AG10803 (cell line): ENCODE measurements at regions not wholly inside any gene's neighbourhood (a gene's known extent, or its start where the extent isn't known, plus 50 kb on each side); places are given as distances from the start of the nearest gene placed in this dataset.
A peak's percentile ranks its signal among the peaks of the same experiment; 100 is the strongest.

Source experiments
- DNase-seq: peaks from one replicate; pipeline ENCODE4 v3.0.0; 2010; ENCODE audit warnings: low read depth
- H3K4me3 ChIP-seq: 2 replicates; pipeline ENCODE4 v1.5.1; 2011; ENCODE audit warnings: mild to moderate bottlenecking, low read length, control low read depth
- CTCF ChIP-seq: conservative IDR thresholded peaks from 2 replicates; pipeline ENCODE4 v1.5.1; 2011; ENCODE audit warnings: mild to moderate bottlenecking, low read length, control low read depth, inconsistent platforms

GRCh38 chr17:77690271-77691161, 268.0 kb upstream of the TNRC6C start:
- no peak overlapping the region for H3K4me3 ChIP-seq
- TF ChIP-seq CTCF: no peak
- no peak for DNase-seq

DNA sequence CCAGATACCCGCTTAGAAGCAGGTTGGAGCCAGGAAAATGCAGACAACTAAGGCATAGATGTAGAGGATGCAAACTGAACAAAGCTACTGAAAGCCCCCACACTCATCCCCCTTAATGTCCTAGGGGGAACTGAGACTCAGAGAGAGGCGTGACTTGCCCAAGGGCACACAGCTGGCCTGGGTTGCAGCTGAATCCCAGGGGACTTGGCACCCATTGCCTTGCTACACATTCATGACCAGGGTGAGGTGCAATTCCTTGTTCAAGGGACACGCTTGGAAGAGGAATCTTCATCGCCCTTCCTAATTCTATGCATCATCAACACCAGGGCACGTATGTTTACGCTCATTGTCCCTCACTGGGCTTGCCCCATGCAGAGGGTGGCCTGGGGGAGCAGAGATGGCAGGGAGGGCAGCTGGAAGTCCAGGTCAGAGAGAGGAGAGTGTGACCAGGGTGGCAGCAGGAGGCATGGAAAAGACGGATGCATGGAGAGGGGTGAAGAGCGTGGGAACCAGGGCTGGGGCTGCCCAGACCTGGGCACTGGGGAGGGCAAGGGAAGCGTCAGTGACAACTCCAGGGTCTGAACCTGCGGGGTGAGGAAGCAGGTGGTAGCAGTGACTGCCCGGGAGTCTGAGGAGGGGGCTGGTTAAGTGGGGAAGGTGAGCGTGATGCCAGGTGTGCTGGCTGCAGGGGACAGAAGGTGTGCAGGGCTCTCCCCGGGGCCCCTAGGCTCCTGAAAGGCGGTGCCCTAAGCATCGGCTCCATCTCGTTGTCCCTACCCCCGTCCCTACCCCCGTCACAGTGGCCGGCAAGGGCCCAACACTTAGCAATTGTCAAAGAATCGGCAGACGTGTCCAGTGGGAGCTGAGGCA, 267.1 kb upstream of the TNRC6C start:
- no peak for TF ChIP-seq CTCF
- DNase-seq: no peak
- H3K4me3 ChIP-seq: no peak overlapping the region

DNA sequence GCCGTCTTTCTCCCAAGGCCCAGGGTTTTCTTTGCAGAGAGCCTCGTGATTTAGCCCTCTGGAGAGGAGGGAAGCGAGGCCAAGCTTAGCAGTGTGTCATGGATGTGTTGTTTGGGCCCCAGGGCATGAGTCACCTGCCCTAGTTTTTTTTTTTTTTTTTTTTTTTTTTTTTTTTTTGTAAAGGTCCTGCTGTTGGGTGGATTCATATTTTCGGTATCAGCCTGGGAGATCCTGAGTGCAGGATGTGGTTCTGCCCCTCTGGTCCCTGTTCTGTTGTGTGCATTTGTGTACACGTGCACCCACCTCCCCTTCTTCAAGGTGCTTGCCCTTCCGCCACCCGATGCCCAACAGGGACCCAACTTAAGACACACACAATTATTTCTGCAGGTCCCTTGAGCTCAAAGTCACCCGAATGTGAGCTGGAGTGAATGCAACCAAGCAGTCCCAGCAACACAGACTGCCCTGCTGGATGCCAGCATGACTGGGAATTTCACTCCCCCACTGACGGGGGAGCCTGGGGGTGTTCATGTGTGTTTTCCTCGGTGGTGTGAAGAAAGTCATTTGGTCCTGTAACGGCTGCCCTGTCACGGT, 265.8 kb upstream of the TNRC6C start:
- DNase-seq: peak; percentile 40
- no peak for TF ChIP-seq CTCF
- no peak overlapping the region for H3K4me3 ChIP-seq

- H3K4me3 ChIP-seq: no peak overlapping the region
- DNase-seq: no peak
- no peak for TF ChIP-seq CTCF
Measured at GRCh38 chr17:77693301-77693700, 265.2 kb upstream of the TNRC6C start.

DNA sequence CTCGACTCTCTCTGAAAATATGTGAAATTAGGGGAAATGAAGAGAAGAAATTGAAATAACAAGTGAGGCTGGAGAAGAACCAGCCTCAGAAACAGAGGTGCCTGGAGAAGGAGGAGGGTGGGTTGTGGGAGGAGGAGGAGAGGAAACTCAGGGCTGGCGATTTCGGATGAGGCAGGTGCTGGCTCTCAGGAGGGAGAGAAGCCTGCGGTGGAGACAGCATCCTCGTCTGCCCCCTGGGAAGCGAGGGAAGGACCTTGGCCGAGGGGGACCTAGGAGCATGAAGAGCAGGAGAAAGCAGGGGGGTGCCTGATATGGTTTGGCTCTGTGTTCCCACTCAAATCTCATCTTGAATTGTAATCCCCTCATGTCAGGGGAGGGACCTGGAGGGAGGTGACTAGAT, 264.7 kb upstream of the TNRC6C start:
- DNase-seq: no peak
- H3K4me3 ChIP-seq: no peak overlapping the region
- no peak for TF ChIP-seq CTCF

DNA sequence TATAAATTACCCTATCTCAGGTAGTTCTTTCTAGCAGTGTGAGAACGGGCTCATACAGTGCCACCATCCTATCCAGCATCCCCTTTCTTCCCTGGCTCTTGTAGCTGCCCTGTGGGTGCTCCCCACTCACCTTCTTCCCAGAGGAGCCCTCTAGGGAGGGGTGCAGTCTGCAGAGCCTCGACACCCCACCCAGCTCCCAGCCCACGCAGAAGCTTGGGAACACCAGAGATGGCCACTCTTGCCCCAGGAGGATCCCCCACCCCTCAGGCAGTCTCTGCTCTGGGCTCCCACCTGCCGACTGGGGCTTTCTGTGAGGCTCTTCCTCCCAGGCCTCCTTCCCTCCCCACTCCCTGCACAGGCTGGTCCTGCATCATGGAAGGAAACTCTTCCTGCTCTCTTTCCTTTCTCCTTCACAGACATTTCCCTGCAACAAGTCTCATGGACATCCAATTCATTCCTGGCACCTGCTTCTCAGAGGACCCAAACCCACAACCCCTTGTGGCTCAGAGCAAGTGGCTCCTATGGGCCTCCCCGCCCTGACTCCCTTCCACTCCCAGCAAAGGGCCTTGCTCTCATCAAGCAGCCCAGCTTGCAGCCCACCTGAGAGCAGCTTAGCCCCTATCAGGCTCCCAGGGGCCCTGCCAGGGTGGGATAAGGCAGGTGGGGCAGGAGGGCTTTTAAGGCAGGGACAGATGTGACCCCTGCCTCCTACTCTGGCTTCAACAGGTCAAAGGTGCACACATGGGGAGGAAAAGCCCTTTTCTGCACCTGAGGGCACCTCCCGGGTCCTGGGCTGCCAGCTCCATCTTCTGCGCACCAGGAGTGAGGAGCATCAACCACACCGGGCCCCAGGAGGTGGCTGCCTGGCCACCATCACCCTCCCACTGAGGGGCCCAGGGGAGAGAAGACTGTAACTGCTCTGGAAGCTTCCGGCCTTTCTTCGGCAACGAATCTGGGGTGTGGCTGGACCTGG, 263.8 kb upstream of the TNRC6C start:
- no peak for DNase-seq
- H3K4me3 ChIP-seq: no peak overlapping the region
- no peak for TF ChIP-seq CTCF
